ENCODE measurements at regions not wholly inside any gene's neighbourhood (a gene's known extent, or its start where the extent isn't known, plus 50 kb on each side); places are given as distances from the start of the nearest gene placed in this dataset.

- intact Hi-C loops (cut with DNase I): no loop called here
- TF ChIP-seq CTCF (IDR thresholded peaks at IDR 0.05) (no peak), POLR2AphosphoS5 (IDR thresholded peaks at IDR 0.05; ENCODE audit: insufficient read depth in 1 of 2, low read depth in 1 of 2) (no peak), POLR2A (IDR thresholded peaks at IDR 0.05) (no peak)
- no peak for DNase-seq (ENCODE audit: extremely low spot score in 2 of 2)
- Histone ChIP-seq H3K27me3 (no peaks in the 10 kb centered on the region), H3K4me1 (peaks cover 14% of the 10 kb centered on the region), H3K27ac (no peak overlapping the region), H3K9me3 (no peaks in the 10 kb centered on the region), H3K4me3 (no peak overlapping the region), H3K36me3 (no peaks in the 10 kb centered on the region)
Observed at GRCh38 chr1:115191691-115192090, 102.4 kb upstream of the TSPAN2 start.

GRCh38 chr1:115190540-115191170 is 101.4 kb upstream of the TSPAN2 start:
- Histone ChIP-seq H3K27ac (peak overlapping the region; percentile 28), H3K36me3 (no peaks in the 10 kb centered on the region), H3K4me3 (no peak overlapping the region), H3K9me3 (no peaks in the 10 kb centered on the region), H3K27me3 (no peaks in the 10 kb centered on the region), H3K4me1 (peaks cover 14% of the 10 kb centered on the region)
- no peak for DNase-seq (ENCODE audit: extremely low spot score in 2 of 2)
- intact Hi-C loops (cut with DNase I): no loop called here
- TF ChIP-seq POLR2A (IDR thresholded peaks at IDR 0.05) (no peak), POLR2AphosphoS5 (IDR thresholded peaks at IDR 0.05; ENCODE audit: insufficient read depth in 1 of 2, low read depth in 1 of 2) (no peak), CTCF (IDR thresholded peaks at IDR 0.05) (no peak)

- Histone ChIP-seq H3K27ac (peak overlapping the region; percentile 41), H3K27me3 (no peaks in the 10 kb centered on the region), H3K4me3 (no peak overlapping the region), H3K4me1 (peaks cover 20% of the 10 kb centered on the region), H3K36me3 (no peaks in the 10 kb centered on the region), H3K9me3 (no peaks in the 10 kb centered on the region)
- intact Hi-C loops (cut with DNase I): loop anchor here (10.0 kb wide), 1 partner anchor 95 kb away; no protein-coding TSS in a partner anchor
- TF ChIP-seq CTCF (IDR thresholded peaks at IDR 0.05): no peak
- no peak for TF ChIP-seq POLR2A (IDR thresholded peaks at IDR 0.05)
- TF ChIP-seq POLR2AphosphoS5 (IDR thresholded peaks at IDR 0.05; ENCODE audit: insufficient read depth in 1 of 2, low read depth in 1 of 2): peak; percentile 18 to 90
- DNase-seq (ENCODE audit: extremely low spot score in 2 of 2): no peak
Observed at GRCh38 chr1:115189814-115190539, 100.7 kb upstream of the TSPAN2 start.

- Histone ChIP-seq H3K27ac (no peak overlapping the region), H3K4me1 (peaks cover 30% of the 10 kb centered on the region), H3K36me3 (no peaks in the 10 kb centered on the region), H3K4me3 (no peak overlapping the region), H3K27me3 (no peaks in the 10 kb centered on the region), H3K9me3 (no peaks in the 10 kb centered on the region)
- no peak for TF ChIP-seq POLR2A (IDR thresholded peaks at IDR 0.05)
- TF ChIP-seq POLR2AphosphoS5 (IDR thresholded peaks at IDR 0.05; ENCODE audit: insufficient read depth in 1 of 2, low read depth in 1 of 2): no peak
- TF ChIP-seq CTCF (IDR thresholded peaks at IDR 0.05): no peak
- intact Hi-C loops (cut with DNase I): loop anchor here (10.0 kb wide), 1 partner anchor 96 kb away; no protein-coding TSS in a partner anchor
- no peak for DNase-seq (ENCODE audit: extremely low spot score in 2 of 2)
Observed at GRCh38 chr1:115188680-115189395, 99.5 kb upstream of the TSPAN2 start.
